HCT116 (cell line): ENCODE measurements at regions not wholly inside any gene's neighbourhood (a gene's known extent, or its start where the extent isn't known, plus 50 kb on each side); places are given as distances from the start of the nearest gene placed in this dataset.

Experiments used
- ATAC-seq: fragments of 200-7000 bp; cut with Tn5 transposase; 2 replicates; pipeline ENCODE4 v1.9.1; 2020; ENCODE audit warnings: mild to moderate bottlenecking, moderate library complexity
- BruUV-seq: library from RNA; stranded (reverse); fragments of 400-500 nt; replicated peaks from 2 replicates; lab custom pipeline; 2021; lab: Mats Ljungman, UMichigan
- CTCF ChIA-PET: fragments of 300-600 bp; sonication (Branson Sonifier 250); formaldehyde crosslinking; loops from one replicate; lab custom pipeline; 2021; ENCODE audit warnings: antibody characterized with exemption; lab: Charles Lee
- POLR2A ChIA-PET: fragments of 300-600, 350-600 bp; sonication (Branson Sonifier 250); formaldehyde crosslinking; loops from one replicate; lab custom pipeline; 2021; ENCODE audit warnings: antibody characterized with exemption; lab: Charles Lee
- RAD21 ChIA-PET, 2 experiments: fragments of 300-600 bp; sonication (Branson Sonifier 250); formaldehyde crosslinking; loops; one replicate each; lab custom pipeline; 2023; ENCODE audit warnings: low total read pairs in 2 of 2; ENCODE audit not compliant: uncharacterized antibody in 2 of 2, unreplicated experiment in 2 of 2, low non-redundant PET in 1 of 2; lab: Charles Lee
- DNase-seq: peaks from one replicate; pipeline ENCODE4 v3.0.0-alpha.2; 2010; ENCODE audit warnings: low read depth, low spot score
- H2AFZ ChIP-seq: fragments of 200-600 bp; shearing (Covaris generic), sonication (generic); 2 replicates; pipeline ENCODE4 v1.6.1; 2017; ENCODE audit warnings: low read depth, mixed run types, mixed read lengths, antibody characterized with exemption, low read length; ENCODE audit not compliant: poor library complexity, severe bottlenecking
- H3K27ac ChIP-seq: 2 replicates; pipeline ENCODE4 v1.5.1; 2012; ENCODE audit warnings: low read depth, low read length
- H3K27me3 ChIP-seq: fragments of 200-600 bp; sonication (generic); 2 replicates; pipeline ENCODE4 v1.6.1; 2016; ENCODE audit warnings: mixed run types, low read length, mixed read lengths; ENCODE audit not compliant: insufficient read depth
- H3K36me3 ChIP-seq, 2 experiments: fragments of 200-500 bp in 1 of 2; fragments of 200-600 bp in 1 of 2; sonication (Bioruptor generic) in 1 of 2; sonication (generic) in 1 of 2; 2 replicates each; pipeline versions ENCODE4 v1.5.1 to v1.6.1; 2014 to 2016; ENCODE audit warnings: low read length in 2 of 2, inconsistent platforms in 1 of 2, mixed read lengths in 1 of 2, mixed run types in 1 of 2; ENCODE audit not compliant: insufficient read depth in 2 of 2, control insufficient read depth in 1 of 2
- H3K4me1 ChIP-seq, 2 experiments: fragments of 200-600 bp in 1 of 2; sonication (generic) in 1 of 2; 2 replicates each; pipeline versions ENCODE4 v1.5.1 to v1.6.1; 2012 to 2017; ENCODE audit warnings: low read length in 2 of 2, inconsistent platforms in 1 of 2, mild to moderate bottlenecking in 1 of 2, mixed read lengths in 1 of 2, mixed run types in 1 of 2, moderate library complexity in 1 of 2; ENCODE audit not compliant: insufficient read depth in 2 of 2, control insufficient read depth in 1 of 2
- H3K4me2 ChIP-seq: fragments of 200-600 bp; sonication (generic); 2 replicates; pipeline ENCODE4 v1.6.1; 2017; ENCODE audit warnings: mixed run types, low read length, mixed read lengths
- H3K4me3 ChIP-seq, 2 experiments: fragments of 200-600 bp in 1 of 2; sonication (generic) in 1 of 2; replicated peaks in 1 of 2; 2 replicates each; pipeline ENCODE4 v1.5.1; 2011 to 2016; ENCODE audit warnings: low read length in 2 of 2, control low read depth in 1 of 2, low read depth in 1 of 2, mild to moderate bottlenecking in 1 of 2, mixed read lengths in 1 of 2, mixed run types in 1 of 2
- H3K79me2 ChIP-seq: fragments of 200-600 bp; sonication (generic); 2 replicates; pipeline ENCODE4 v1.6.1; 2017; ENCODE audit warnings: mild to moderate bottlenecking, mixed run types, low read length, moderate library complexity, mixed read lengths; ENCODE audit not compliant: insufficient read depth
- H3K9ac ChIP-seq: fragments of 200-600 bp; sonication (generic); 2 replicates; pipeline ENCODE4 v1.6.1; 2016; ENCODE audit warnings: low read length, mixed read lengths
- H3K9me2 ChIP-seq: fragments of 200-600 bp; sonication (generic), shearing (Covaris generic); 2 replicates; pipeline ENCODE4 v1.6.1; 2017; ENCODE audit warnings: mixed run types, mild to moderate bottlenecking, moderate library complexity; ENCODE audit not compliant: insufficient read depth
- H3K9me3 ChIP-seq, 2 experiments: fragments of 200-500 bp in 1 of 2; fragments of 200-600 bp in 1 of 2; sonication (Bioruptor generic) in 1 of 2; sonication (generic) in 1 of 2; 2 replicates each; pipeline ENCODE4 v1.6.1; 2014 to 2017; ENCODE audit warnings: low read length in 2 of 2, mixed read lengths in 2 of 2, inconsistent platforms in 1 of 2, low read depth in 1 of 2, mild to moderate bottlenecking in 1 of 2, mixed run types in 1 of 2, moderate library complexity in 1 of 2; ENCODE audit not compliant: control insufficient read depth in 1 of 2, insufficient read depth in 1 of 2
- H4K20me1 ChIP-seq: fragments of 200-600 bp; sonication (generic), shearing (Covaris generic); 2 replicates; pipeline ENCODE4 v1.6.1; 2017; ENCODE audit warnings: mixed run types, mild to moderate bottlenecking, moderate library complexity; ENCODE audit not compliant: insufficient read depth
- EZH2 ChIP-seq: fragments of 200-600 bp; sonication (generic); IDR thresholded peaks from 2 replicates; pipeline ENCODE4 v1.6.1; 2017; ENCODE audit warnings: antibody characterized with exemption, mixed run types
- POLR2AphosphoS5 ChIP-seq: IDR thresholded peaks from 2 replicates; pipeline ENCODE4 v1.6.1; 2011; ENCODE audit warnings: mild to moderate bottlenecking, low read depth, low read length, moderate library complexity
- RAD21 ChIP-seq: IDR thresholded peaks from 2 replicates; pipeline ENCODE4 v1.6.1; 2012; ENCODE audit warnings: low read depth, mild to moderate bottlenecking
- SIN3A ChIP-seq: IDR thresholded peaks from 2 replicates; pipeline ENCODE4 v1.6.1; 2012; ENCODE audit warnings: low read depth
- TCF7L2 ChIP-seq: IDR thresholded peaks from 2 replicates; pipeline ENCODE4 v1.7.0; 2011; ENCODE audit warnings: borderline replicate concordance, inconsistent platforms; ENCODE audit not compliant: insufficient read depth, insufficient read length; ENCODE audit errors: extremely low read depth
- intact Hi-C: fragments of 100-400 bp; cut with micrococcal nuclease; formaldehyde crosslinking; loops from 2 replicates; pipeline ENCODE4 v1.10.0; 2022
- TF ChIP-seq, protein P1 (sequence below), 3 experiments: fragments of 200-600 bp in 1 of 3; sonication (generic) in 1 of 3; IDR thresholded peaks in 2 of 3; conservative IDR thresholded peaks in 1 of 3; 2 replicates each; pipeline ENCODE4 v1.5.1; 2012 to 2017; ENCODE audit warnings: low read depth in 2 of 3, low read length in 2 of 3, antibody characterized with exemption in 1 of 3, borderline replicate concordance in 1 of 3, control low read depth in 1 of 3, mild to moderate bottlenecking in 1 of 3, mixed read lengths in 1 of 3, mixed run types in 1 of 3, moderate library complexity in 1 of 3; ENCODE audit not compliant: insufficient read depth in 1 of 3
- TF ChIP-seq, protein P2 (sequence below): IDR thresholded peaks from 2 replicates; pipeline ENCODE4 v1.6.1; 2011; ENCODE audit warnings: mild to moderate bottlenecking, low read length, moderate library complexity; ENCODE audit not compliant: insufficient replicate concordance; ENCODE audit errors: extremely low read depth
- TF ChIP-seq, protein P3 (sequence below): IDR thresholded peaks from 2 replicates; pipeline ENCODE4 v1.6.1; 2012; ENCODE audit warnings: low read depth

DNA sequence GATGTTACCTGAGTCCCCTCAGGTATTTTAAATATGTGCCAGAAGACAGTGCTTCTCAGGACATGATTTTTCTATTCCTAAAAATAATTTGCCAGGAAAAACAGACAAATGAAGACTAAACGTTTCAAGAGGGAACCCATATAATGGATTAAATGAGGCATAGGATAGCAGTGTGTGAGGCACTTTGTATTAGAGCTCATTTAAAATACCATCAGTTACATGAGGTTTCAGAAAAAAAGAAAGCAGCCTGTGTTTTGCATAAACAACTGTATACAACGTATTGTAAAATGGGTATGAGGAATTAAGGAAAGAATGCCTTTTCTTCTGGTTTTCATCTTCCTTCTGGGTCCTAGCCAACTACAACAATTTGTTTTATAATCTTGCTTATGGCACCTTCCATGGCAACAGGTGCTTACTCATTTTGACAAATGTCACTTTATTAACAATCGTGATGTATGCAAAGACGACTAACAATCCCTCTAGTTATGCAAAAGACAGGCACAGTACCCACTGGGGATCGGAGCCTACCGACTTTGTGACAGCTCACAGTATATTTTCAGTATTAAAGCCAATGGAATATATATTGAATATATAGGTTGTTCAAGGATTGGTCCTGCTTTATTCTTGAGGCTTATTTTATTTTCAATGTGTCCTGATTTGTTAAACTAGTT, 231.6 kb upstream of the ZNF717 start:
- intact Hi-C loops = no loop called here
- H3K79me2 ChIP-seq = no peaks in the 10 kb centered on the region
- H3K9ac ChIP-seq = no peak overlapping the region
- H3K4me2 ChIP-seq = no peak overlapping the region
- H3K4me1 ChIP-seq = no peaks in the 10 kb centered on the region
- ATAC-seq (no peak), DNase-seq (no peak)
- ChIA-PET POLR2A (no interaction called here), RAD21 (no interaction called here), CTCF (no interaction called here)
- peaks cover 7 to 21% of the 10 kb centered on the region in 2 experiments; a peak in 3 of 4 replicates for H3K9me3 ChIP-seq
- H4K20me1 ChIP-seq = no peaks in the 10 kb centered on the region
- H3K4me3 ChIP-seq = no peak overlapping the region
- no peaks in the 10 kb centered on the region for H3K9me2 ChIP-seq
- no TSS peak for BruUV-seq
- no peaks in the 10 kb centered on the region for H3K27me3 ChIP-seq
- H3K27ac ChIP-seq = no peak overlapping the region
- no peaks in the 10 kb centered on the region for H3K36me3 ChIP-seq
- TF ChIP-seq SIN3A (no peak), EZH2 (no peak), POLR2AphosphoS5 (no peak), RAD21 (no peak), TCF7L2 (no peak)
- TF ChIP-seq, protein P1, sequence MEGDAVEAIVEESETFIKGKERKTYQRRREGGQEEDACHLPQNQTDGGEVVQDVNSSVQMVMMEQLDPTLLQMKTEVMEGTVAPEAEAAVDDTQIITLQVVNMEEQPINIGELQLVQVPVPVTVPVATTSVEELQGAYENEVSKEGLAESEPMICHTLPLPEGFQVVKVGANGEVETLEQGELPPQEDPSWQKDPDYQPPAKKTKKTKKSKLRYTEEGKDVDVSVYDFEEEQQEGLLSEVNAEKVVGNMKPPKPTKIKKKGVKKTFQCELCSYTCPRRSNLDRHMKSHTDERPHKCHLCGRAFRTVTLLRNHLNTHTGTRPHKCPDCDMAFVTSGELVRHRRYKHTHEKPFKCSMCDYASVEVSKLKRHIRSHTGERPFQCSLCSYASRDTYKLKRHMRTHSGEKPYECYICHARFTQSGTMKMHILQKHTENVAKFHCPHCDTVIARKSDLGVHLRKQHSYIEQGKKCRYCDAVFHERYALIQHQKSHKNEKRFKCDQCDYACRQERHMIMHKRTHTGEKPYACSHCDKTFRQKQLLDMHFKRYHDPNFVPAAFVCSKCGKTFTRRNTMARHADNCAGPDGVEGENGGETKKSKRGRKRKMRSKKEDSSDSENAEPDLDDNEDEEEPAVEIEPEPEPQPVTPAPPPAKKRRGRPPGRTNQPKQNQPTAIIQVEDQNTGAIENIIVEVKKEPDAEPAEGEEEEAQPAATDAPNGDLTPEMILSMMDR (IDR thresholded peaks at IDR 0.05 in 2 of 3, conservative IDR thresholded peaks at IDR 0.05 in 1 of 3; ENCODE audit: borderline replicate concordance in 1 of 3, insufficient read depth in 1 of 3, low read depth in 2 of 3, low read length in 2 of 3) = no peak
- TF ChIP-seq, protein P2, sequence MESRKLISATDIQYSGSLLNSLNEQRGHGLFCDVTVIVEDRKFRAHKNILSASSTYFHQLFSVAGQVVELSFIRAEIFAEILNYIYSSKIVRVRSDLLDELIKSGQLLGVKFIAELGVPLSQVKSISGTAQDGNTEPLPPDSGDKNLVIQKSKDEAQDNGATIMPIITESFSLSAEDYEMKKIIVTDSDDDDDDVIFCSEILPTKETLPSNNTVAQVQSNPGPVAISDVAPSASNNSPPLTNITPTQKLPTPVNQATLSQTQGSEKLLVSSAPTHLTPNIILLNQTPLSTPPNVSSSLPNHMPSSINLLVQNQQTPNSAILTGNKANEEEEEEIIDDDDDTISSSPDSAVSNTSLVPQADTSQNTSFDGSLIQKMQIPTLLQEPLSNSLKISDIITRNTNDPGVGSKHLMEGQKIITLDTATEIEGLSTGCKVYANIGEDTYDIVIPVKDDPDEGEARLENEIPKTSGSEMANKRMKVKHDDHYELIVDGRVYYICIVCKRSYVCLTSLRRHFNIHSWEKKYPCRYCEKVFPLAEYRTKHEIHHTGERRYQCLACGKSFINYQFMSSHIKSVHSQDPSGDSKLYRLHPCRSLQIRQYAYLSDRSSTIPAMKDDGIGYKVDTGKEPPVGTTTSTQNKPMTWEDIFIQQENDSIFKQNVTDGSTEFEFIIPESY = no peak
- TF ChIP-seq, protein P3, sequence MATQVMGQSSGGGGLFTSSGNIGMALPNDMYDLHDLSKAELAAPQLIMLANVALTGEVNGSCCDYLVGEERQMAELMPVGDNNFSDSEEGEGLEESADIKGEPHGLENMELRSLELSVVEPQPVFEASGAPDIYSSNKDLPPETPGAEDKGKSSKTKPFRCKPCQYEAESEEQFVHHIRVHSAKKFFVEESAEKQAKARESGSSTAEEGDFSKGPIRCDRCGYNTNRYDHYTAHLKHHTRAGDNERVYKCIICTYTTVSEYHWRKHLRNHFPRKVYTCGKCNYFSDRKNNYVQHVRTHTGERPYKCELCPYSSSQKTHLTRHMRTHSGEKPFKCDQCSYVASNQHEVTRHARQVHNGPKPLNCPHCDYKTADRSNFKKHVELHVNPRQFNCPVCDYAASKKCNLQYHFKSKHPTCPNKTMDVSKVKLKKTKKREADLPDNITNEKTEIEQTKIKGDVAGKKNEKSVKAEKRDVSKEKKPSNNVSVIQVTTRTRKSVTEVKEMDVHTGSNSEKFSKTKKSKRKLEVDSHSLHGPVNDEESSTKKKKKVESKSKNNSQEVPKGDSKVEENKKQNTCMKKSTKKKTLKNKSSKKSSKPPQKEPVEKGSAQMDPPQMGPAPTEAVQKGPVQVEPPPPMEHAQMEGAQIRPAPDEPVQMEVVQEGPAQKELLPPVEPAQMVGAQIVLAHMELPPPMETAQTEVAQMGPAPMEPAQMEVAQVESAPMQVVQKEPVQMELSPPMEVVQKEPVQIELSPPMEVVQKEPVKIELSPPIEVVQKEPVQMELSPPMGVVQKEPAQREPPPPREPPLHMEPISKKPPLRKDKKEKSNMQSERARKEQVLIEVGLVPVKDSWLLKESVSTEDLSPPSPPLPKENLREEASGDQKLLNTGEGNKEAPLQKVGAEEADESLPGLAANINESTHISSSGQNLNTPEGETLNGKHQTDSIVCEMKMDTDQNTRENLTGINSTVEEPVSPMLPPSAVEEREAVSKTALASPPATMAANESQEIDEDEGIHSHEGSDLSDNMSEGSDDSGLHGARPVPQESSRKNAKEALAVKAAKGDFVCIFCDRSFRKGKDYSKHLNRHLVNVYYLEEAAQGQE = no peak
- H2AFZ ChIP-seq = no peak overlapping the region
